CD4-positive, CD25-positive, alpha-beta regulatory T cell (primary cell): ENCODE measurements at regions not wholly inside any gene's neighbourhood (a gene's known extent, or its start where the extent isn't known, plus 50 kb on each side); places are given as distances from the start of the nearest gene placed in this dataset.

Experiments used
- ATAC-seq, 2 donors: fragments of 150-1000 bp; cut with Tn5 transposase; one replicate each; pipeline ENCODE4 v1.10.0; 2021; ENCODE audit warnings: low read depth in 2 of 2, moderate number of reproducible peaks in 2 of 2, moderate library complexity in 1 of 2
- DNase-seq, 3 donors: peaks; one replicate each; pipeline versions ENCODE4 v3.0.0 to v3.0.0-alpha.2; 2012 to 2022; ENCODE audit warnings: mixed read lengths in 1 of 3
- H3K27ac ChIP-seq: one replicate; pipeline ENCODE4 v1.7.0; 2013; ENCODE audit warnings: mild to moderate bottlenecking, low read length; ENCODE audit not compliant: insufficient read depth, poor library complexity, severe bottlenecking
- H3K27me3 ChIP-seq: one replicate; pipeline ENCODE4 v1.7.0; 2013; ENCODE audit warnings: low read length; ENCODE audit not compliant: control insufficient read depth, insufficient read depth
- H3K36me3 ChIP-seq: one replicate; pipeline ENCODE4 v1.7.0; 2013; ENCODE audit warnings: mild to moderate bottlenecking, low read length, moderate library complexity; ENCODE audit not compliant: control insufficient read depth, insufficient read depth
- H3K4me1 ChIP-seq: 2 replicates; pipeline ENCODE4 v1.7.0; 2013; ENCODE audit warnings: mild to moderate bottlenecking, low read length; ENCODE audit not compliant: insufficient read depth, control insufficient read depth, poor library complexity, severe bottlenecking
- H3K4me3 ChIP-seq: one replicate; pipeline ENCODE4 v1.7.0; 2013; ENCODE audit warnings: low read depth, mild to moderate bottlenecking, low read length, moderate library complexity
- H3K9me3 ChIP-seq, 2 experiments: 1 replicate in 1 of 2; 2 replicates in 1 of 2; pipeline ENCODE4 v1.7.0; 2013; ENCODE audit warnings: low read length in 2 of 2, mild to moderate bottlenecking in 1 of 2, moderate library complexity in 1 of 2; ENCODE audit not compliant: control insufficient read depth in 2 of 2
- H3K27ac Mint-ChIP-seq, 3 donors: one replicate each; pipeline ENCODE4 v1.8.0; 2020 to 2022; ENCODE audit warnings: mild to moderate bottlenecking in 3 of 3, mixed read lengths in 3 of 3, moderate library complexity in 2 of 3
- H3K27me3 Mint-ChIP-seq: one replicate; pipeline ENCODE4 v1.8.0; 2022; ENCODE audit warnings: mild to moderate bottlenecking, mixed read lengths
- H3K36me3 Mint-ChIP-seq: one replicate; pipeline ENCODE4 v1.8.0; 2020; ENCODE audit warnings: mixed read lengths
- H3K4me1 Mint-ChIP-seq, 4 donors: one replicate each; pipeline ENCODE4 v1.8.0; 2020 to 2022; ENCODE audit warnings: mixed read lengths in 4 of 4, mild to moderate bottlenecking in 1 of 4
- H3K4me3 Mint-ChIP-seq, 4 donors: one replicate each; pipeline ENCODE4 v1.8.0; 2020 to 2022; ENCODE audit warnings: mild to moderate bottlenecking in 4 of 4, mixed read lengths in 4 of 4, moderate library complexity in 3 of 4
- H3K9me3 Mint-ChIP-seq, 7 donors: one replicate each; pipeline ENCODE4 v1.8.0; 2020 to 2022; ENCODE audit warnings: mixed read lengths in 7 of 7, mild to moderate bottlenecking in 3 of 7, moderate library complexity in 2 of 7

- DNase-seq (no peak), ATAC-seq (no peak)
- H3K36me3 Mint-ChIP-seq: no peaks in the 10 kb centered on the region
- no peak overlapping the region for H3K27ac Mint-ChIP-seq
- H3K4me1 Mint-ChIP-seq: no peaks in the 10 kb centered on the region
- no peaks in the 10 kb centered on the region for H3K27me3 ChIP-seq
- H3K4me1 ChIP-seq: no peaks in the 10 kb centered on the region
- no peak overlapping the region for H3K4me3 ChIP-seq
- no peaks in the 10 kb centered on the region for H3K9me3 ChIP-seq
- H3K36me3 ChIP-seq: no peaks in the 10 kb centered on the region
- H3K27me3 Mint-ChIP-seq: no peaks in the 10 kb centered on the region
- H3K4me3 Mint-ChIP-seq: no peak overlapping the region
- peaks cover 0 to 10% (median 3%) of the 10 kb centered on the region in 7 donors for H3K9me3 Mint-ChIP-seq
- H3K27ac ChIP-seq: no peak overlapping the region
Measured at GRCh38 chr6:66860328-66860727, 1153.3 kb upstream of the EYS start.

- no peaks in the 10 kb centered on the region for H3K4me1 Mint-ChIP-seq
- no peaks in the 10 kb centered on the region for H3K27me3 Mint-ChIP-seq
Measured at GRCh38 chr6:66858196-66858595, 1151.2 kb upstream of the EYS start.

DNA sequence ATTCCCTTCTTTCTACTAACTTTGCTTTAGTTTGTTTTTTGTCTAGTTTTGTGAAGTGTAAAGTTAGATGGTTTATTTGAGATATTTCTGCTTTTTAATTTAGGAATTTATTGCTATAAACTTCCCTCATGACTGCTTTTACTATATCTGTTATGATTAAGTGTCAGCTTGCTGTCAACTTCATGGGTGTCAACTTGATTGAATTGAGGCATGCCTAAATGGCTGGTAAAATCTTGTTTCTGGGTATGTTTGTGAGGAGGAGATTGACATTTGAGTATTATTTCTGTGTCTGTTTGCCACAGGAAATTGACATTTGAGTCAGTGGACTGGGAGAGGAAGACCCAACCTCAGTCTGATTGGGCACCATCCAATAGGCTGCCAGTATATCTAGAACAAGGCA, 1147.0 kb upstream of the EYS start:
- no peaks in the 10 kb centered on the region for H3K9me3 ChIP-seq
- H3K36me3 ChIP-seq: no peaks in the 10 kb centered on the region
- H3K27me3 ChIP-seq: no peaks in the 10 kb centered on the region
- ATAC-seq (no peak), DNase-seq (no peak)
- Mint-ChIP-seq H3K9me3 (peaks cover 1 to 15% (median 7%) of the 10 kb centered on the region in 7 donors), H3K4me3 (no peak overlapping the region), H3K4me1 (no peaks in the 10 kb centered on the region), H3K36me3 (no peaks in the 10 kb centered on the region), H3K27me3 (no peaks in the 10 kb centered on the region), H3K27ac (no peak overlapping the region)
- no peaks in the 10 kb centered on the region for H3K4me1 ChIP-seq
- no peak overlapping the region for H3K4me3 ChIP-seq
- H3K27ac ChIP-seq: no peak overlapping the region

More at GRCh38 chr6:66858196-66858595, 1151.2 kb upstream of the EYS start:
- H3K27ac Mint-ChIP-seq: no peak overlapping the region
- H3K9me3 Mint-ChIP-seq: peaks cover 0 to 11% (median 4%) of the 10 kb centered on the region in 7 donors
- no peak overlapping the region for H3K4me3 Mint-ChIP-seq
- Histone ChIP-seq H3K4me3 (no peak overlapping the region), H3K4me1 (no peaks in the 10 kb centered on the region), H3K27me3 (no peaks in the 10 kb centered on the region), H3K27ac (no peak overlapping the region), H3K9me3 (no peaks in the 10 kb centered on the region), H3K36me3 (no peaks in the 10 kb centered on the region)
- DNase-seq: no peak
- H3K36me3 Mint-ChIP-seq: no peaks in the 10 kb centered on the region
- no peak for ATAC-seq

GRCh38 chr6:66851930-66852329, 1144.9 kb upstream of the EYS start:
- no peak for ATAC-seq

DNA sequence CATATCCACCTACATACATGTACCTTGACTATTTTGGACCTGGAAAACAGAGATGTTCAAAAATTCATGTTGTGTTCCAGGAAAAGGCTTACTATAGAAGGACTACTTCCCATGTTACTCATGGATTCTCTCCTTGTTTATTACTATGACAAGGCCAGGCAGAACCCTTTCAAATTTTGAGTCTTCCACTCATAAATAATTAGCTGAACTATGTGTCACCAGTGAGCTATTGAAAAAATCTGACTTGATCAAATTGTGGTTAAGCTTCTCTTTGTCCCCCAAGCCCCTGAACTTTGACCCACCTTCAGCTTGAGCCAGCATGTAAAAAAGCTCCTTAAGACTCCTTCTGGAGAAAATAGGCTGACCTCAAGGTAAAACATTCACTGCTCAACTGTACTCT, 1142.8 kb upstream of the EYS start:
- peaks cover 1 to 15% (median 5%) of the 10 kb centered on the region in 7 donors for H3K9me3 Mint-ChIP-seq
- Histone ChIP-seq H3K27me3 (no peaks in the 10 kb centered on the region), H3K27ac (no peak overlapping the region), H3K36me3 (no peaks in the 10 kb centered on the region), H3K9me3 (peaks cover 0 to 10% of the 10 kb centered on the region in 2 experiments), H3K4me3 (no peak overlapping the region), H3K4me1 (no peaks in the 10 kb centered on the region)
- H3K4me1 Mint-ChIP-seq: no peaks in the 10 kb centered on the region
- ATAC-seq (no peak), DNase-seq (no peak)
- H3K4me3 Mint-ChIP-seq: no peak overlapping the region
- H3K27me3 Mint-ChIP-seq: no peaks in the 10 kb centered on the region
- no peak overlapping the region for H3K27ac Mint-ChIP-seq
- no peaks in the 10 kb centered on the region for H3K36me3 Mint-ChIP-seq

More at GRCh38 chr6:66851930-66852329, 1144.9 kb upstream of the EYS start:
- H3K27me3 Mint-ChIP-seq: no peaks in the 10 kb centered on the region
- H3K27ac Mint-ChIP-seq: no peak overlapping the region
- Histone ChIP-seq H3K36me3 (no peaks in the 10 kb centered on the region), H3K27me3 (no peaks in the 10 kb centered on the region), H3K4me1 (no peaks in the 10 kb centered on the region), H3K27ac (no peak overlapping the region), H3K4me3 (no peak overlapping the region), H3K9me3 (peaks cover 0 to 2% of the 10 kb centered on the region in 2 experiments)
- H3K4me1 Mint-ChIP-seq: no peaks in the 10 kb centered on the region
- peaks cover 1 to 17% (median 7%) of the 10 kb centered on the region in 7 donors for H3K9me3 Mint-ChIP-seq
- H3K36me3 Mint-ChIP-seq: no peaks in the 10 kb centered on the region
- H3K4me3 Mint-ChIP-seq: no peak overlapping the region
- DNase-seq: no peak

DNA sequence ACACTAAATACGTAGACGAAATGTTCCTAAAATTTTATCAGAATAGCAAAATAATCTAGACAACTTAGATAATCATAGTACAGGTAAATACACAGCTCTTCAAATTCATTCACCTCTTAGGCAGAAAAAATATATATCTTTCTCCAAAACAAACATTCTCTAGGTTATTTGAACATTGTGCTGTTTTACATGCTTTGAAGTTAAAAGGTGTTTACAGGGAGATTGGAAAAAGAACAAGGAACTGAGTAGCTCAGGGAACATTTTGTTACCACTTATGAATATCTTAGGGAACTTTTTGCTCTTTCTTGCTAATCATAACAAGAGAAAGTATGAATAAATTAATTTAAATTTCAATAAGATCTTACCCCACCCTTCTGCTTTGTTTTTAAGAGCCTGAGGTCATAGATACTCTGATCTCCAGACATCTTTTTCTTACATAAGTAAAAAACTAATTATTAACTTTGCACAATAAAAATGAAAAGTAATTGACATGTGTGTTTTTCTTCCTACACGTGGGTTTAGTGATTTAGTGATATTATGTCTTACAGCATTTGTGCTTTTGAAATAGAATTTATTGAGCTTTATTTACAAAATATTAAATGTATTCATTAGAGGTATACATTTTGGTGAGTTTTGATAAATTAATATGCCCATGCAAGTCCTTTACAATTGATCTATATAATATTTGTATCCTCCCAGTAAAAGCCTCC, 1141.4 kb upstream of the EYS start:
- H3K36me3 ChIP-seq: no peaks in the 10 kb centered on the region
- ATAC-seq (no peak), DNase-seq (no peak)
- no peaks in the 10 kb centered on the region for H3K4me1 ChIP-seq
- H3K27ac ChIP-seq: no peak overlapping the region
- H3K27me3 Mint-ChIP-seq: no peaks in the 10 kb centered on the region
- H3K36me3 Mint-ChIP-seq: no peaks in the 10 kb centered on the region
- H3K4me3 ChIP-seq: no peak overlapping the region
- H3K9me3 Mint-ChIP-seq: peaks cover 1 to 15% (median 5%) of the 10 kb centered on the region in 7 donors
- H3K4me1 Mint-ChIP-seq: no peaks in the 10 kb centered on the region
- no peaks in the 10 kb centered on the region for H3K27me3 ChIP-seq
- peaks cover 0 to 10% of the 10 kb centered on the region in 2 experiments for H3K9me3 ChIP-seq
- H3K27ac Mint-ChIP-seq: no peak overlapping the region
- no peak overlapping the region for H3K4me3 Mint-ChIP-seq

- Histone ChIP-seq H3K4me3 (no peak overlapping the region), H3K36me3 (no peaks in the 10 kb centered on the region), H3K4me1 (no peaks in the 10 kb centered on the region), H3K9me3 (no peaks in the 10 kb centered on the region), H3K27me3 (no peaks in the 10 kb centered on the region), H3K27ac (no peak overlapping the region)
- Mint-ChIP-seq H3K27me3 (no peaks in the 10 kb centered on the region), H3K4me3 (no peak overlapping the region), H3K9me3 (peaks cover 0 to 16% (median 4%) of the 10 kb centered on the region in 7 donors), H3K36me3 (no peaks in the 10 kb centered on the region), H3K27ac (no peak overlapping the region), H3K4me1 (no peaks in the 10 kb centered on the region)
- DNase-seq: no peak
- ATAC-seq: no peak
Measured at GRCh38 chr6:66838764-66839163, 1131.7 kb upstream of the EYS start.

GRCh38 chr6:66825539-66825938, 1118.5 kb upstream of the EYS start:
- H3K9me3 ChIP-seq: peaks cover 0 to 4% of the 10 kb centered on the region in 2 experiments
- H3K4me3 Mint-ChIP-seq: no peak overlapping the region
- ATAC-seq (no peak), DNase-seq (no peak)
- no peaks in the 10 kb centered on the region for H3K36me3 ChIP-seq
- H3K27me3 Mint-ChIP-seq: no peaks in the 10 kb centered on the region
- H3K36me3 Mint-ChIP-seq: no peaks in the 10 kb centered on the region
- H3K27me3 ChIP-seq: no peaks in the 10 kb centered on the region
- no peaks in the 10 kb centered on the region for H3K4me1 ChIP-seq
- no peak overlapping the region for H3K4me3 ChIP-seq
- H3K4me1 Mint-ChIP-seq: no peaks in the 10 kb centered on the region
- H3K27ac ChIP-seq: no peak overlapping the region
- no peak overlapping the region for H3K27ac Mint-ChIP-seq
- peaks cover 0 to 7% (median 4%) of the 10 kb centered on the region in 7 donors for H3K9me3 Mint-ChIP-seq
